ENCODE measurements at regions not wholly inside any gene's neighbourhood (a gene's known extent, or its start where the extent isn't known, plus 50 kb on each side); places are given as distances from the start of the nearest gene placed in this dataset.

GRCh38 chr12:105924526-105925208 lies 214.1 kb downstream of the NUAK1 start:
- TF ChIP-seq POLR2A (IDR thresholded peaks at IDR 0.05) (no peak), CTCF (IDR thresholded peaks at IDR 0.05) (no peak), POLR2AphosphoS5 (IDR thresholded peaks at IDR 0.05; ENCODE audit: insufficient read depth in 1 of 2, low read depth in 1 of 2) (no peak)
